Loucy (cell line): ENCODE measurements at regions not wholly inside any gene's neighbourhood (a gene's known extent, or its start where the extent isn't known, plus 50 kb on each side); places are given as distances from the start of the nearest gene placed in this dataset.

ENCODE experiments used
- H2AFZ ChIP-seq: fragments of 200-600 bp; sonication (generic); 2 replicates; pipeline ENCODE4 v1.6.0; 2016; ENCODE audit warnings: antibody characterized with exemption, mild to moderate bottlenecking, low read length, moderate library complexity
- H3F3A ChIP-seq: fragments of 200-600 bp; 2 replicates; pipeline ENCODE4 v1.6.0; 2016; ENCODE audit warnings: antibody characterized with exemption, low read depth, mild to moderate bottlenecking
- H3K27me3 ChIP-seq: fragments of 200-600 bp; sonication (generic); 2 replicates; pipeline ENCODE4 v1.6.1; 2014; ENCODE audit warnings: low read length, mild to moderate bottlenecking; ENCODE audit not compliant: insufficient read depth, poor library complexity, severe bottlenecking
- H3K36me3 ChIP-seq: fragments of 200-600 bp; sonication (generic); 2 replicates; pipeline ENCODE4 v1.6.1; 2016; ENCODE audit warnings: low read length; ENCODE audit not compliant: insufficient read depth
- H3K4me1 ChIP-seq: fragments of 200-600 bp; sonication (generic); 2 replicates; pipeline ENCODE4 v1.5.1; 2014; ENCODE audit warnings: low read length, mild to moderate bottlenecking; ENCODE audit not compliant: insufficient read depth, poor library complexity, severe bottlenecking
- H3K4me2 ChIP-seq: fragments of 200-600 bp; sonication (generic); 2 replicates; pipeline ENCODE4 v1.6.0; 2014; ENCODE audit warnings: antibody characterized with exemption, low read length, low read depth, mild to moderate bottlenecking; ENCODE audit not compliant: poor library complexity, severe bottlenecking
- H3K4me3 ChIP-seq: fragments of 200-600 bp; sonication (generic); 2 replicates; pipeline ENCODE4 v1.5.1; 2014; ENCODE audit warnings: low read length, mild to moderate bottlenecking, mixed read lengths; ENCODE audit not compliant: poor library complexity, severe bottlenecking
- H3K79me2 ChIP-seq: fragments of 200-600 bp; sonication (generic); 2 replicates; pipeline ENCODE4 v1.6.1; 2014; ENCODE audit warnings: low read length; ENCODE audit not compliant: insufficient read depth
- H3K9ac ChIP-seq: fragments of 200-600 bp; sonication (generic); 2 replicates; pipeline ENCODE4 v1.6.0; 2014; ENCODE audit warnings: mild to moderate bottlenecking, low read depth, low read length, moderate library complexity; ENCODE audit not compliant: poor library complexity, severe bottlenecking
- H3K9me2 ChIP-seq: fragments of 200-600 bp; sonication (generic); replicated peaks from 2 replicates; pipeline ENCODE4 v1.6.1; 2016; ENCODE audit warnings: low read depth, low read length, mixed read lengths
- H3K9me3 ChIP-seq: fragments of 200-600 bp; sonication (generic); 2 replicates; pipeline ENCODE4 v1.6.1; 2014; ENCODE audit warnings: mild to moderate bottlenecking, antibody characterized with exemption, low read length, low read depth; ENCODE audit not compliant: insufficient read depth
- H4K20me1 ChIP-seq: fragments of 200-600 bp; sonication (generic); 2 replicates; pipeline ENCODE4 v1.6.0; 2014; ENCODE audit warnings: antibody characterized with exemption, low read length, mild to moderate bottlenecking; ENCODE audit not compliant: insufficient read depth, poor library complexity, severe bottlenecking
- EZH2phosphoT487 ChIP-seq: fragments of 200-600 bp; IDR thresholded peaks from 2 replicates; pipeline ENCODE4 v1.6.1; 2018; ENCODE audit warnings: antibody characterized with exemption, mild to moderate bottlenecking, moderate library complexity, borderline replicate concordance
- TF ChIP-seq, protein P1 (sequence below): fragments of 200-600 bp; sonication (generic); conservative IDR thresholded peaks from 2 replicates; pipeline ENCODE4 v1.5.1; 2014; ENCODE audit warnings: mild to moderate bottlenecking, antibody characterized with exemption, low read length

DNA sequence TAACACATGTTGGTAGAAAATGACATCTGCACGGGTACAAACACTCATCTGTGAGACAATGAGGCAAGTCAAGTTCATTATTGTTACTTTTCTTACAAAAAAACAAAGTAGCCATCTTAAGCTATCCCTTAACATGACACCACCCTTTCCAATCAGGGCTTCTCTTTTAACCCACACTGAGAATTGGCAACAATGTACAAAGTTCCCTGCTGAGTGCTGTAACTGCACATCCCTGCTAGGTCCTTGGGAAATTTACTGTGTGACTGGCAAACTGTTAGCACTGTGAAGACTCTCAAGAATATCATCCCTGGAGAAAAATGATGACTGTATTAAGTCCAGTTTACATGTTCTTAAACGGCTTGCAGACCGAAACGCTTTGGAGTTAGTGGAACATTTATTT lies 185.8 kb upstream of the PLD5 start:
- Histone ChIP-seq H3K4me1 (no peaks in the 10 kb centered on the region), H3K79me2 (no peaks in the 10 kb centered on the region), H3K27me3 (no peaks in the 10 kb centered on the region), H3K9ac (no peak overlapping the region), H3K4me2 (no peak overlapping the region), H3K4me3 (no peak overlapping the region), H3K36me3 (no peaks in the 10 kb centered on the region), H3K9me3 (no peaks in the 10 kb centered on the region; the same call in 1 of the 2 replicates), H2AFZ (no peak overlapping the region), H3F3A (no peaks in the 10 kb centered on the region), H3K9me2 (no peaks in the 10 kb centered on the region), H4K20me1 (no peaks in the 10 kb centered on the region)
- TF ChIP-seq, protein P1, sequence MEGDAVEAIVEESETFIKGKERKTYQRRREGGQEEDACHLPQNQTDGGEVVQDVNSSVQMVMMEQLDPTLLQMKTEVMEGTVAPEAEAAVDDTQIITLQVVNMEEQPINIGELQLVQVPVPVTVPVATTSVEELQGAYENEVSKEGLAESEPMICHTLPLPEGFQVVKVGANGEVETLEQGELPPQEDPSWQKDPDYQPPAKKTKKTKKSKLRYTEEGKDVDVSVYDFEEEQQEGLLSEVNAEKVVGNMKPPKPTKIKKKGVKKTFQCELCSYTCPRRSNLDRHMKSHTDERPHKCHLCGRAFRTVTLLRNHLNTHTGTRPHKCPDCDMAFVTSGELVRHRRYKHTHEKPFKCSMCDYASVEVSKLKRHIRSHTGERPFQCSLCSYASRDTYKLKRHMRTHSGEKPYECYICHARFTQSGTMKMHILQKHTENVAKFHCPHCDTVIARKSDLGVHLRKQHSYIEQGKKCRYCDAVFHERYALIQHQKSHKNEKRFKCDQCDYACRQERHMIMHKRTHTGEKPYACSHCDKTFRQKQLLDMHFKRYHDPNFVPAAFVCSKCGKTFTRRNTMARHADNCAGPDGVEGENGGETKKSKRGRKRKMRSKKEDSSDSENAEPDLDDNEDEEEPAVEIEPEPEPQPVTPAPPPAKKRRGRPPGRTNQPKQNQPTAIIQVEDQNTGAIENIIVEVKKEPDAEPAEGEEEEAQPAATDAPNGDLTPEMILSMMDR = no peak
- TF ChIP-seq EZH2phosphoT487 = no peak

DNA sequence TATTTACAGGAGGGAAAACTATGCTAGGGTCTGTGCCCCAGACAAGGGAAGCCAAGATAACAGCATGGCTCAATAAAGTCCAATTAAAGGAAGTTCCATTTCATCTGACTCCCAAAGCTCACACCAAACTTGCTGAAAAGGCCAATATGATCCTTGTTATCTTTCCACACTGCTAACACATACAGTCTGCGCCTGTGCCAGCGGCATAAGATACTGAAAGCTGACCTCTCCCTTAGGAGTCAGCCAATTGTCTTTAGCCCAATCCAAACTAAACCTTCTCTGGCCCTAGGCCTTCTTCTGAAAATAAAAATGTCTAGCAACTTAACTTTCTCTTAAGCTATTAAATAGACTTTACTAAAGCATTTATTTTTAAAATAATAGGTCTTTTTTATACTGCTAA lies 179.0 kb upstream of the PLD5 start:
- Histone ChIP-seq H3K79me2 (no peaks in the 10 kb centered on the region), H3K9me3 (no peaks in the 10 kb centered on the region), H3K27me3 (no peaks in the 10 kb centered on the region), H2AFZ (no peak overlapping the region), H4K20me1 (no peaks in the 10 kb centered on the region), H3F3A (no peaks in the 10 kb centered on the region), H3K36me3 (no peaks in the 10 kb centered on the region), H3K9me2 (no peaks in the 10 kb centered on the region), H3K4me3 (no peak overlapping the region), H3K4me2 (no peak overlapping the region), H3K4me1 (no peaks in the 10 kb centered on the region), H3K9ac (no peak overlapping the region)
- TF ChIP-seq EZH2phosphoT487 = no peak
- TF ChIP-seq, protein P1 = no peak

DNA sequence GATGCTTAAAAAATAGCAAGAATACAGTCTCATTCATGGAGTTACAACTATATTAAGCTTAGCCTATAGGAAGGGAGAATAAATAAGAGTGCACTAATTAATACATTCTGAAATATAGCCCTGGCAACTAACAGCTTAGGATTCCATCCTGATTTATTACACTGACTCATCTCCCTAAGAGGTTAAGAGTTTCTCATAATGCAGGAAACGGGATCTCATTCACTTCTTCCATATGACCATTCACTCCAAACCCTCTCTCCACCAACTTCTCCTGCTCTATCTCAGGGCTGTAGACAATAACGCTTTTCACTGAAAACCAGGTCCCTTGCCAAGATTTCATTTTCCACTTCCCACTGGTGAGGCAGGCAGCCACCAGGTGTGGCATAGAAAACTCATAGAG lies 168.5 kb upstream of the PLD5 start:
- Histone ChIP-seq H4K20me1 (no peaks in the 10 kb centered on the region), H3K4me3 (no peak overlapping the region)

More for the DNA sequence above, 168.5 kb upstream of the PLD5 start:
- Histone ChIP-seq H3K9me2 (no peaks in the 10 kb centered on the region), H3K9me3 (peaks cover 6% of the 10 kb centered on the region; the same call in 1 of the 2 replicates), H3K9ac (no peak overlapping the region), H2AFZ (no peak overlapping the region), H3K79me2 (no peaks in the 10 kb centered on the region), H3K4me2 (no peak overlapping the region), H3F3A (no peaks in the 10 kb centered on the region), H3K4me1 (no peaks in the 10 kb centered on the region), H3K36me3 (no peaks in the 10 kb centered on the region), H3K27me3 (no peaks in the 10 kb centered on the region)
- TF ChIP-seq, protein P1 = no peak
